ENCODE measurements at regions not wholly inside any gene's neighbourhood (a gene's known extent, or its start where the extent isn't known, plus 50 kb on each side); places are given as distances from the start of the nearest gene placed in this dataset.
A peak's percentile ranks its signal among the peaks of the same experiment; 100 is the strongest.

DNA sequence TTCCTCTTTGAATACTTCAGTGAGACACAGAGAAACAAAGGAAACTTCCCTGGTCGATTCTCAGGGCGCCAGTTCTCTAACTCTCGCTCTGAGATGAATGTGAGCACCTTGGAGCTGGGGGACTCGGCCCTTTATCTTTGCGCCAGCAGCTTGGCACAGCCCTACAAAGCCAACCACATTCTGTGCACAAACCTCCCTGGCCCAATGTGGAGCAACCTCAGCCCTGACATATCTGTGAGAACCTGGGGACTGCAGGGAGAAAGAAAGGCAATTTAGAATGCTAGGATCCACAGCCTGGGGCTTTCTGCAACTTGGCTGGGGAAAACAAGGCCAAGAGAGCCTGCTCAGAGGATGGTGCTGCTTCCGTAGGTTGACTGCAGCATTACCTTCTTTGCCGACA lies 63.5 kb upstream of the PRSS58 start:
- Histone ChIP-seq H3K27me3 (no peaks in the 10 kb centered on the region), H3K36me3 (no peaks in the 10 kb centered on the region), H3K4me3 (no peak overlapping the region), H3K27ac (no peak overlapping the region), H3K4me1 (no peaks in the 10 kb centered on the region), H3K9me3 (no peaks in the 10 kb centered on the region)
- DNase-seq: no peak
- TF ChIP-seq EP300 (IDR thresholded peaks at IDR 0.05) (no peak), POLR2A (IDR thresholded peaks at IDR 0.05) (no peak), POLR2AphosphoS5 (IDR thresholded peaks at IDR 0.05) (no peak)
- TF ChIP-seq, protein P1, sequence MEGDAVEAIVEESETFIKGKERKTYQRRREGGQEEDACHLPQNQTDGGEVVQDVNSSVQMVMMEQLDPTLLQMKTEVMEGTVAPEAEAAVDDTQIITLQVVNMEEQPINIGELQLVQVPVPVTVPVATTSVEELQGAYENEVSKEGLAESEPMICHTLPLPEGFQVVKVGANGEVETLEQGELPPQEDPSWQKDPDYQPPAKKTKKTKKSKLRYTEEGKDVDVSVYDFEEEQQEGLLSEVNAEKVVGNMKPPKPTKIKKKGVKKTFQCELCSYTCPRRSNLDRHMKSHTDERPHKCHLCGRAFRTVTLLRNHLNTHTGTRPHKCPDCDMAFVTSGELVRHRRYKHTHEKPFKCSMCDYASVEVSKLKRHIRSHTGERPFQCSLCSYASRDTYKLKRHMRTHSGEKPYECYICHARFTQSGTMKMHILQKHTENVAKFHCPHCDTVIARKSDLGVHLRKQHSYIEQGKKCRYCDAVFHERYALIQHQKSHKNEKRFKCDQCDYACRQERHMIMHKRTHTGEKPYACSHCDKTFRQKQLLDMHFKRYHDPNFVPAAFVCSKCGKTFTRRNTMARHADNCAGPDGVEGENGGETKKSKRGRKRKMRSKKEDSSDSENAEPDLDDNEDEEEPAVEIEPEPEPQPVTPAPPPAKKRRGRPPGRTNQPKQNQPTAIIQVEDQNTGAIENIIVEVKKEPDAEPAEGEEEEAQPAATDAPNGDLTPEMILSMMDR (IDR thresholded peaks at IDR 0.05): no peak
- 71 to 76% methylated on average over 6 to 7 of the region's 7 CpGs for WGBS, 2 donors
- no peak for ATAC-seq (ENCODE audit: low FRiP score in 2 of 2)

DNA sequence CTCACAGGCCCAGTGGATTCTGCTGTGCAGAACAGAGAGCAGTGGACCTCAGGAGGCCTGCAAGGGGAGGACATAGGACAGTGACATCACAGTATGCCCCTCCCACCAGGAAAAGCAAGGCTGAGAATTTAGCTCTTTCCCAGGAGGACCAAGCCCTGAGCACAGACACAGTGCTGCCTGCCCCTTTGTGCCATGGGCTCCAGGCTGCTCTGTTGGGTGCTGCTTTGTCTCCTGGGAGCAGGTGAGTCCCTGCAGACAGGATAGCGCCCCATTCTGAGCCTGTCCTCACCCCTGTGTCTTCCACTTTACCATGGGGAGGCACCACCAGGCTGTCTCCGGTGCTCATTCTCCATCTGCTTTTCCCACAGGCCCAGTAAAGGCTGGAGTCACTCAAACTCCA lies 63.0 kb upstream of the PRSS58 start:
- WGBS, 2 donors: 96 to 100% methylated on average over 2 of the region's 2 CpGs
- Histone ChIP-seq H3K9me3 (no peaks in the 10 kb centered on the region), H3K4me3 (no peak overlapping the region), H3K27ac (no peak overlapping the region), H3K36me3 (no peaks in the 10 kb centered on the region), H3K4me1 (no peaks in the 10 kb centered on the region), H3K27me3 (no peaks in the 10 kb centered on the region)
- TF ChIP-seq POLR2A (IDR thresholded peaks at IDR 0.05) (no peak), EP300 (IDR thresholded peaks at IDR 0.05) (no peak), POLR2AphosphoS5 (IDR thresholded peaks at IDR 0.05) (no peak)
- TF ChIP-seq, protein P1 (IDR thresholded peaks at IDR 0.05): no peak
- peak in 1 of 2 donors; percentile 70 for ATAC-seq (ENCODE audit: low FRiP score in 2 of 2)
- no peak for DNase-seq

DNA sequence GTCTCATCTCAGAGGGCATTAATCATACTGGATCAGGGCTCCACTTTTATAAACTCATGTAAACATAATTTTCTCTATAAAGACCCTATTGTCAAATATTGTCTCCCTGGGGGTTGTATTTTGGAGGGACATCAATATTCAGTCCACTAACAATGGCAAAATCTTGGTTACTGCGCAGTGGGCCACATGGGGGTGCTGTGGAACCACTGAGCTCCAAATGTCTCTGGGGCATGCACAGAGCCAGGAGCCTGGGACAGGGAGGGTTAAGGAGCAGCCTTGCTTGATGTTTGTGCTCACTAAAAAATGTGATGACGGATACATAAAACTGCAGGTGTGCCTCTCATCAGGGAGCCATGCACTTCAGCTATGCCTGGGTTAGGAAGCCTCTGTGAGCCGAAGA lies 62.1 kb upstream of the PRSS58 start:
- WGBS, 2 donors: 33 to 47% methylated on average over 3 of the region's 3 CpGs
- Histone ChIP-seq H3K27me3 (no peaks in the 10 kb centered on the region), H3K4me3 (no peak overlapping the region), H3K9me3 (no peaks in the 10 kb centered on the region), H3K4me1 (no peaks in the 10 kb centered on the region), H3K27ac (no peak overlapping the region), H3K36me3 (no peaks in the 10 kb centered on the region)
- DNase-seq: no peak
- ATAC-seq (ENCODE audit: low FRiP score in 2 of 2): no peak
- TF ChIP-seq POLR2A (IDR thresholded peaks at IDR 0.05): no peak
- no peak for TF ChIP-seq EP300 (IDR thresholded peaks at IDR 0.05)
- TF ChIP-seq, protein P1 (IDR thresholded peaks at IDR 0.05): no peak
- TF ChIP-seq POLR2AphosphoS5 (IDR thresholded peaks at IDR 0.05): no peak

DNA sequence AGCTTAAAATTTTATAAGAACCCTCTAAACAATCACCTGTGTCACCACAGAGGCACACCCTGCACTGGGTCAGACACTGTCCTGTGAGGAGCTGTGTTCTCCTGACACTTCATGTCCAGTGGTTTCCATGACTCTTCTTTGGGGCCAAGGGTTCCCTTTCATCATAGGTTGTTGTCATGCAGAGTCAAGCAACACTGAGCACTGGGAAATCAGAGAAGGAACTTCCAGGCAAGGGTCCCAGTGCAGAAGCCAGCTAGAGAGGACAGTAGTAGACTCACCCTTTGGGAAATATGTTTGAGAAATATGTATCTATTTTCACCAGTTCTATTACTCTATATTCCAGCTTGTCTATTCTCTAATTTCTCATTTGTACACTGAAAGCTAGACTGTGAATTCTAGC lies 56.4 kb upstream of the PRSS58 start:
- no peak for TF ChIP-seq POLR2A (IDR thresholded peaks at IDR 0.05)
- TF ChIP-seq, protein P1 (IDR thresholded peaks at IDR 0.05): no peak
- TF ChIP-seq EP300 (IDR thresholded peaks at IDR 0.05): no peak
- no peak for TF ChIP-seq POLR2AphosphoS5 (IDR thresholded peaks at IDR 0.05)
- DNase-seq: no peak

DNA sequence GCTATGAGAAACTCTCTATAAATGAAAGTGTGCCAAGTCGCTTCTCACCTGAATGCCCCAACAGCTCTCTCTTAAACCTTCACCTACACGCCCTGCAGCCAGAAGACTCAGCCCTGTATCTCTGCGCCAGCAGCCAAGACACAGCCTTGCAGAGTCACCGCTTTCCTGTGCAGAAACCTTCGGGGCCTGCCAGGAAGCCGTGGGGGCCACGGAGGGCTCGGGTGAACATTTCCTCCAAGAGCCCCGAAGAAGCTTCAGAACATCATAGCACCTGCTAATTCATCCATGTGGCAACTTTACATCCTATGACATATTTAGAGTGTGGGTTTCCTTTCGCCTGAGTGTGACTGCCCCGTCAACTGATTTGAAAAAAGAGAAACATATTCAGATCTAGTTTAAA lies 55.7 kb upstream of the PRSS58 start:
- DNase-seq (peak in 1 of 2 donors; percentile 62), ATAC-seq (ENCODE audit: low FRiP score in 2 of 2) (peak in 1 of 2 donors; percentile 27)
- Histone ChIP-seq H3K27ac (no peak overlapping the region), H3K36me3 (no peaks in the 10 kb centered on the region), H3K27me3 (no peaks in the 10 kb centered on the region), H3K4me3 (no peak overlapping the region), H3K9me3 (no peaks in the 10 kb centered on the region), H3K4me1 (no peaks in the 10 kb centered on the region)
- WGBS, 2 donors: 50 to 60% methylated on average over 11 of the region's 11 CpGs
- TF ChIP-seq EP300 (IDR thresholded peaks at IDR 0.05) (no peak), POLR2A (IDR thresholded peaks at IDR 0.05) (no peak), POLR2AphosphoS5 (IDR thresholded peaks at IDR 0.05) (no peak)
- TF ChIP-seq, protein P1 (IDR thresholded peaks at IDR 0.05): no peak

More for the DNA sequence above, 56.4 kb upstream of the PRSS58 start:
- ATAC-seq (ENCODE audit: low FRiP score in 2 of 2): no peak
- Histone ChIP-seq H3K27ac (no peak overlapping the region), H3K4me1 (no peaks in the 10 kb centered on the region), H3K4me3 (no peak overlapping the region), H3K36me3 (no peaks in the 10 kb centered on the region), H3K9me3 (no peaks in the 10 kb centered on the region), H3K27me3 (no peaks in the 10 kb centered on the region)

All from upper lobe of left lung (tissue), 6 donors.